DOHH2 (cell line): ENCODE measurements at regions not wholly inside any gene's neighbourhood (a gene's known extent, or its start where the extent isn't known, plus 50 kb on each side); places are given as distances from the start of the nearest gene placed in this dataset.

Source experiments
- EZH2phosphoT487 ChIP-seq: fragments of 200-600 bp; sonication (generic); IDR thresholded peaks from 2 replicates; pipeline ENCODE4 v1.6.1; 2017; ENCODE audit warnings: borderline replicate concordance, mild to moderate bottlenecking, antibody characterized with exemption, low read length, moderate library complexity, mixed read lengths
- TF ChIP-seq, protein P1 (sequence below): fragments of 200-600 bp; sonication (generic); IDR thresholded peaks from one replicate; pipeline ENCODE4 v1.5.1; 2014; ENCODE audit warnings: antibody characterized with exemption, mild to moderate bottlenecking, low read depth, low read length; ENCODE audit not compliant: poor library complexity, severe bottlenecking

DNA sequence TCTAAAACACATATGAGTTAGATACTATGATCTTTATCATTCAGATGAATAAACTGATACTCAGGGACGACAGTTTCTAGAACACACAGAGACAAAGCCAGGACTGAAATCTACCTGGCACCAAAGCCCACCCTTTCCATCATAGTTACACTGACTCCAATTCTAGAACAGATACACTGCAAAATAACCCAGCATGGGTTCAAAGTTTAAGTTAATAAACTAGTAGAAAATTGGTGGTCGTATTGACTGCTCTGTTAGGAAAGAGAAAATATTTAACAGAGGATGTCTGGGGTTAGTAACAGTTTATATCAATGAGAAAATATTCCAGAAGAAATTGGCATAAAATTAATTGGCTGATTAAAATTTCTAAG lies 60.8 kb upstream of the BCL9 start:
- TF ChIP-seq, protein P1, sequence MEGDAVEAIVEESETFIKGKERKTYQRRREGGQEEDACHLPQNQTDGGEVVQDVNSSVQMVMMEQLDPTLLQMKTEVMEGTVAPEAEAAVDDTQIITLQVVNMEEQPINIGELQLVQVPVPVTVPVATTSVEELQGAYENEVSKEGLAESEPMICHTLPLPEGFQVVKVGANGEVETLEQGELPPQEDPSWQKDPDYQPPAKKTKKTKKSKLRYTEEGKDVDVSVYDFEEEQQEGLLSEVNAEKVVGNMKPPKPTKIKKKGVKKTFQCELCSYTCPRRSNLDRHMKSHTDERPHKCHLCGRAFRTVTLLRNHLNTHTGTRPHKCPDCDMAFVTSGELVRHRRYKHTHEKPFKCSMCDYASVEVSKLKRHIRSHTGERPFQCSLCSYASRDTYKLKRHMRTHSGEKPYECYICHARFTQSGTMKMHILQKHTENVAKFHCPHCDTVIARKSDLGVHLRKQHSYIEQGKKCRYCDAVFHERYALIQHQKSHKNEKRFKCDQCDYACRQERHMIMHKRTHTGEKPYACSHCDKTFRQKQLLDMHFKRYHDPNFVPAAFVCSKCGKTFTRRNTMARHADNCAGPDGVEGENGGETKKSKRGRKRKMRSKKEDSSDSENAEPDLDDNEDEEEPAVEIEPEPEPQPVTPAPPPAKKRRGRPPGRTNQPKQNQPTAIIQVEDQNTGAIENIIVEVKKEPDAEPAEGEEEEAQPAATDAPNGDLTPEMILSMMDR: no peak
- no peak for TF ChIP-seq EZH2phosphoT487
